ENCODE measurements at regions not wholly inside any gene's neighbourhood (a gene's known extent, or its start where the extent isn't known, plus 50 kb on each side); places are given as distances from the start of the nearest gene placed in this dataset.

- TF ChIP-seq EP300 (IDR thresholded peaks at IDR 0.05; ENCODE audit: low read depth in 2 of 2, low read length in 2 of 2), result no peak
- no peak for TF ChIP-seq EP300 (CRISPR knock-in tag; IDR thresholded peaks at IDR 0.05; ENCODE audit: borderline replicate concordance)
- TF ChIP-seq ZBTB38 (CRISPR knock-in tag; IDR thresholded peaks at IDR 0.05), result no peak
- TF ChIP-seq TARDBP (CRISPR knock-in tag; IDR thresholded peaks at IDR 0.05), result no peak
Observed at GRCh38 chr6:40961831-40962230, 77.2 kb downstream of the UNC5CL start.
